ENCODE measurements at regions not wholly inside any gene's neighbourhood (a gene's known extent, or its start where the extent isn't known, plus 50 kb on each side); places are given as distances from the start of the nearest gene placed in this dataset.
"Not testable (repeated sequence)": the region's sequence is repeated elsewhere in the genome, so short reads cannot be mapped to it uniquely, and the experiment has no call there.

GRCh38 chr4:49516096-49516495 lies 530.0 kb downstream of the CWH43 start:
- TF ChIP-seq POLR2A, POLR2AphosphoS5 (IDR thresholded peaks at IDR 0.05): not testable (repeated sequence)
